ENCODE measurements at regions not wholly inside any gene's neighbourhood (a gene's known extent, or its start where the extent isn't known, plus 50 kb on each side); places are given as distances from the start of the nearest gene placed in this dataset.

GRCh38 chr9:29906065-29906464 lies 2332.8 kb upstream of the C9orf72 start:
- TF ChIP-seq USF2 (IDR thresholded peaks at IDR 0.05; ENCODE audit: low read depth, low read length), result no peak
- no peak for TF ChIP-seq POLR2A (IDR thresholded peaks at IDR 0.05; ENCODE audit: low read depth, low read length)
- no peak for TF ChIP-seq CTCF (conservative IDR thresholded peaks at IDR 0.05; ENCODE audit: low read depth, low read length)
- no peak for TF ChIP-seq MXI1 (IDR thresholded peaks at IDR 0.05; ENCODE audit: borderline replicate concordance, low read depth, low read length)
- no peak for TF ChIP-seq MAFK (IDR thresholded peaks at IDR 0.05; ENCODE audit: low read depth, low read length)
- TF ChIP-seq CHD1 (IDR thresholded peaks at IDR 0.05; ENCODE audit: low read depth, low read length), result no peak
- TF ChIP-seq SMC3 (IDR thresholded peaks at IDR 0.05; ENCODE audit: low read depth, low read length), result no peak
